DMS153 (cell line): ENCODE measurements at regions not wholly inside any gene's neighbourhood (a gene's known extent, or its start where the extent isn't known, plus 50 kb on each side); places are given as distances from the start of the nearest gene placed in this dataset.

ENCODE experiments used
- DNase-seq: peaks from one replicate; lab custom pipeline; 2025; lab: John Stamatoyannopoulos, UW

DNA sequence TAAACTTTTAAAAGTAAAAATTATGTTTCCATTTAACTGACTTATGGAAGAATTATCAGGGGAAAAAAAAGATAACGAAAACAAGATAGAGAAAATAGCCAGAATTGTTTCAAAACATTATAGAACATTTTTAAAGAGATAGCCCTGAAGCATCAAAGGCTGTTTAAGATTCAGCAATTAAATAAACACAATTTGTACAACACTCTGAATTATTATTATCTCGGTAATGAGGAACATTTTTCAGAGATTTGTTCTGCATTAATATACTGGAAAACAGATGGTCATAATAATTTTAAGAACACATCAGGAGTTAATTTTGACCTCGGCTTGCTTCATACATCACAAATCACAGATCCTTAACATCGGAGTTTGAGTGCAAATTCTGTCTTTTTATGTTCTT is 643.8 kb downstream of the SORCS1 start:
- no peak for DNase-seq

- no peak for DNase-seq
Measured at GRCh38 chr10:106519376-106520030, 645.0 kb downstream of the SORCS1 start.

DNA sequence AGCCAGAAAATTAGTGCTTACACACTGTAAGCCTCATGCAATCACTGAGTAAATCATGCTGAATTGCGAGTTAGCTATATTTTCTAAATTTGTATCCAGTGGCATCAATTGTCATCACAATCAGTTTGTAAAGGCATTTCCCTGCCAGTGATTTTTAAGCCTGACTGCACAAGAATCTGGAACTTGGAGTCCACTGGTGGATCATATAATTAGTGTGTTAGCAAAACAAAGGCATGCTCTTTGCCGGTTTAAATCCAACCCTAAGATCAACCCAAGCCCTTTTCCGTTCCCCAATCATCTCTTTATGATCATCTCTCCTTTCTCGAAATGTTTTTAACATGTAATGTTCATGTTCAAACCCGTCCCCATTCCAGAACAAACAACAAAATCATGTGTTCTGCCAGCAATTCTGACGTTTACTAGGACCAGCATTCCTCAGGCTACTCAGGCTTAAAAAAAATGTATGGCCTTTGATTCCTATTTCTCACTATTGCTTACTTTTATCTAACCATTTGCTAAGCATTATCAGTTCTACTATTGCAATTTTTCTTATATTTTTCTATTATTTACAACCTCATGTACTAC is 649.2 kb downstream of the SORCS1 start:
- DNase-seq = no peak

- no peak for DNase-seq
Measured at GRCh38 chr10:106513352-106513771, 651.1 kb downstream of the SORCS1 start.

- DNase-seq = no peak
Measured at GRCh38 chr10:106511917-106512316, 652.6 kb downstream of the SORCS1 start.

DNA sequence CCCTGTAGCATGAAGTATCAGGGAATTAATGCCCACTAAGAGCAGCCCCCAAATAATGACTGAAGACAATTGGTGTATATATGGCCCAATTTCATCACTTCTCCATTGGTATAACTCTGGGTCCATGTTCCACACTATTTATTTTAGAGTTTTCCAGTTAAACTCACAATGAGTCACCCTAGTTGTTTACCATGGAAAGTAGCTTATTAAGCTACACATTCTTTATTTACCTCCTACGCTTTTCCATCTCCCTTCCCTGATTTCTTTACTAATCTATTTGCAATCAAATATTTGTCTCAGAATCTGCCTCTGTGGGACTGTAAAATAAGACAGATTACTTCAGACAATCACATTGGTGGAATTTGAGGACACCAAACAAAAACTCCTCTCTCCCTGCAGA is 655.6 kb downstream of the SORCS1 start:
- DNase-seq = no peak

DNA sequence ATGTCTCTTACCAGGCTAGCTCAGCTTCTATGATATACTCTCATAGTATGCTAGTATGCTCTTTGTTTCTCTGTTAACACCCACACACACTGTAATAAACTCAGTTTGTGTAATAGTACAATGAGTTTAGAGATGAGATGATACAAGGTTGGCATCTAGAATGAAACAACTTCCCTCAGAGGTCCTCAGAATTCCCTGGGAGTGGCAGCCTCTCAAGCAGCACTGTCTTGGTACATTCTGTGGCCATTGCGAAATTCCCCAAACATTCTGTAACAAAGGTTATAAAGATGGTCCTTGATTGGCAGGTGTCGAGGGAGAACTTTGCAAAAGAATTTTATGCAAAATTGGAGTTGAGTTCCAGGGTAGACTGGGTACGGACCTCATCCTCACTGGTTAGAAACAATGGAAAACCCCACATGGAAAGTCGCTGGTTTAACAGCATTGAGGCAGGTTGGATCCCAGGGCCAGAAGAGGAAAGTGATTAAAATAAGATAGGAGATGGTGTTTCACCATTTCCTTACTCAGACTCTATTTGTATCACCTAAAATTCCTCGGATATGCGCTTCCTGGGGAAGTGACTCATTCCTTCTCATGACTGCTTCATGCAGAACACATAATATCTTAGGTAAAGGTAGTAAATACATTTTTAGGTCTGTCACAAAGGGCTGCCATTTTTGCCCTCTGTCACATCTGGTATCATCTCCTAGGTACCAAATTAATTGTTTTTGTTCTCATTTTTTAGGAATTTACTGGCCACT is 657.8 kb downstream of the SORCS1 start:
- no peak for DNase-seq

- DNase-seq = no peak
Measured at GRCh38 chr10:106504536-106504935, 660.0 kb downstream of the SORCS1 start.

- DNase-seq = no peak
Measured at GRCh38 chr10:106502641-106503040, 661.9 kb downstream of the SORCS1 start.

- no peak for DNase-seq
Measured at GRCh38 chr10:106500925-106501525, 663.5 kb downstream of the SORCS1 start.

DNA sequence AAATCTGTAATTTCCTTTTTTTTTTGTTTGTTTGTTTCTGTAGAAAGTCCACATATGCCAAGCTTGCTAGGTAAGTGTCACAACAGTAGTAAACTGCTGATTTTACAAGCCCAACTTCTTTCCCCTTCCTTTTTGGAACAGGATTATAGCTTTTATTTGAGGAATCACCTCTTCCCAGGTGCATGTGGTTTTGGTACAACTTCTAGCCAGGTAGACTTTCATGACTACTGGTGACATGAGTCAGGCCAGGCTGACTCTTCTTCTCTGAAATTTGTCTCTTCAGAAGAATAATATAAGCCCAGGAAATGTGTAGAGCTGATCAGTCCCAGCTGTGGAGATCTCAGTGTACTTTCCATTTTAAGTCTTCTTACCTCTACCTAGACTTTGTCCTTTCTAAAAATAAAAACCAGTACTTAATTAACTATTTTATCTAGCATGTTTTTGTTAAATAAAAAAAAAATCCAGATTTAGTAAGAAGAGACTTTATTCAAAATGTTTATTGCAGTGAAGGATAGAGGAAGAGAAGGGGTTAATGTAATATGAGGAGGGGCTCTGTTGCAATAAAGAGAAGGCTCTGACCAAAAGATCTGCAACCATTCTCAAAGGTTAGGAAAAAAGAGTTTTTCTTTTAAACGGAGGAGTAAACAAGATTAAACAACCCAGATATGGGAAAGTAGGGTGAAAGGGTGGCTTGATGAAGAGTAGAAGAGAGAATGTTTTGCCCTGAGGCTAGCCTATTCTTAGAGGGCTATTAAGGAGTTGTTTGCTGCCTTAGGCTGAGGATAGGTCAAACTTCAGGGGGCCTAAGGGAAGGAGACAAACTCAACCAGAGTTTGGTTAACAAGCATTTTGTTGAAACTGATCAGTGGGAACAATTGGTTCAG is 664.2 kb downstream of the SORCS1 start:
- no peak for DNase-seq

- DNase-seq = no peak
Measured at GRCh38 chr10:106499448-106499847, 665.1 kb downstream of the SORCS1 start.

DNA sequence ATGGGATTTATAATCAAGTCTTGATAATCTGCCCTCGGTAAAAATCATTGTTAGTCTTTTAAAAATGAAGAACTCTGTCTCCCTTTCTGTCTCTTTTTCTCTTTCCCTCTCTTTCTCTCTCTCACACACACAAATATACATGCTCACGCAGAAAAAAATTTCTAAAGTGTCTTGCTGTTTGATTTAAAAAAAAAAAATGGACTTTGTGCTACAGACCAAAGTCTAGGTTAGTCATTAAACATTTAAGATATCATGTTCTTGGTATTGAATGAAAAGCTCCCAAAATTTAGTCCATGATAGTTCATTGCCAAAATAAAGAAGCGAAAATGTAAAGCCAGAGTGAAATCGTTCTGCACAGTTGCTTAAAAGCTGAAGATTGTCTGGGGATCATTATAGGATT is 665.8 kb downstream of the SORCS1 start:
- DNase-seq = no peak

DNA sequence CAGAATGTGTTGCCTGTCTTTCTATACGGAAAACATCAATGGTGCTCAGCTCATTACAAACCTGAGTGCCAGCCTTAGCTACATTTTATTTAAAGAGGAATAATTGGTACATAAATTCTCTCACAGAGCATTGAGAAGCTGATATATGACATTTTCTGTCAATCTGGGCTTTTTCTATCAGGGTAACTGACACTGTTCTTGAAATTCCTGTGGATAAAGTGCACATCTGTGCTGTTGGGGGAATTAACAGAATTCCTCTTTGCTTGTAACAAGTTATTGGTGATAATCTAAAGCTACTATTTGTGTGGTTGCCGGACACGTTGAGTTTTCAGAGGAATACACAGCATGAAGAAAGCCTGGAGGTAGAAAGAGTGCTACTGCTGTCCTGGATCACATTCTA is 668.6 kb downstream of the SORCS1 start:
- DNase-seq = no peak

- DNase-seq = no peak
Measured at GRCh38 chr10:106493751-106494150, 670.8 kb downstream of the SORCS1 start.

DNA sequence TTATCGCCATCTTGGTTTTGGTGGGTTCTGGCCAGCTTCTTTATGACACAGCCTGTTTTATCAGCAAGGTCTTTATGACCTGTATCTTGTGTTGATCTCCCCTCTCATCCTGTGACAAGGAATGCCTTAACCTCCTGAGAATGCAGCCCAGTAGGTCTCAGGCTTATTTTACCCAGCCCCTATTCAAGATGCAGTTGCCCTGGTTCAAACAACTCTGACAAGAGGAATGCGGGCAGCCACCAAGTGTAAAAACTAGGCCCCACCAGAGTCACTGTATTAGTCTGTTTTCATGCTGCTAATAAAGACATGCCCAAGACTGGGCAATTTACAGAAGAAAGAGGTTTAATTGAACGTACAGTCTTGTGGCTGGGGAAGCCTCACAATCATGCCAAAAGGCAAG is 671.3 kb downstream of the SORCS1 start:
- DNase-seq = no peak

DNA sequence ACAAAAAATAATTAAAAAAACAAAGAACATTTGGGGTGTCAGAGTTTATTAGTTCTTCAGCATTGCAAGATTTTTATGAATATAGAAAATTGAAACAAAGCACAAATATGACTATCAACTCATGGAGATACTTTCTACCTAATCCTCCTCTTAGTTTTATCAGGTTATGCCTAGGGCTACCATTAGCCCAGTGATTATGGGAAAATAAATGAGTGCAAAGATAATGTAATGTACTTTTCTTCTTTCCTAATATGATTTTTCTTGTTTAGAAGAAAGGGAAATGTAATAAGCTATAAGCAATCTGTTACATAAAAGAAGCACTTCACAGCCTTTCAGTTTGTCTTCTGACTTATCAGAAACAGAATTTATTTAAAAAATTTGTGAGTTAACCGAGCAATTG is 676.8 kb downstream of the SORCS1 start:
- no peak for DNase-seq

GRCh38 chr10:106481598-106482275 is 682.8 kb downstream of the SORCS1 start:
- no peak for DNase-seq

- no peak for DNase-seq
Measured at GRCh38 chr10:106479636-106480035, 684.9 kb downstream of the SORCS1 start.

DNA sequence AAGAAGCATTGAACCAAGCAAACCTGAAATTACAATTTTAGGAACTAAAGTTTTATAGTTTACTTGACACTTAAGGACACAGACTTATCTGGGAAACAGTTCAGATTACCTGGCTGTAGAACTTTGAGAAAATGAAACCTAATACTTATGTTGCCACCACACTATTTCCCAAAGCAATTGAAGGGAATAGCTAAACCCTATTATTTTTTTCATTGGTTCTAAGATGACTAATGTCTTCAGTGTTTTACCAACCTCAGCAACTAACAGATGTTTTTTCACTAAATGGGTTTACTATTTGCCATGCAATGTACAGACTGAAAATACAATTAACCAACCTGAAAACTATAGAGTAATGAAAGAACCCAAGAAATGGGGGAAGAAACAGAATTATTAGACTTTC is 689.6 kb downstream of the SORCS1 start:
- DNase-seq = no peak

DNA sequence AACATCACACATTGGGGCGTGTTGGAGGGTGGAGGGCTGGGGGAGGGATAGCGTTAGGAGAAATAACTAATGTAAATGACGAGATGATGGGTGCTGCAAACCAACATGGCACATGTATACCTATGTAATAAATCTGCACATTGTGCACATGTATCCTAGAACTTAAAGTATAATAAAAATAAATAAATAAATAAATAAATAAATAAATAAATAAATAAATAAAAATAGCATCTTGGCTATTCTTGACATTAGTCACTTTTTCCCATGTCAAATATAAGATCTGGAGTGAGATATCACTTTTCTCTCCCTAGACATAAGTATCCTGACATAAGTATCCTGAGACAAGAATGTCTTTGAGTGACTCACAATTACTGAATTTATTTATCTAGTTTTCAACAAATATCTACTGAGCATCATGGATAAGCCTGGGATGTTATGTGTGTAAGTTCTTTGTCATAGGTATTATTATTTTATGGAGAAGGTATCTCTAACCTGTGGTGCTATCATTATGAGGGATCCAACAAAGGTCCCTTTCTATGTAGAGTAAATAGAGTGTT is 691.3 kb downstream of the SORCS1 start:
- no peak for DNase-seq
